ENCODE measurements at regions not wholly inside any gene's neighbourhood (a gene's known extent, or its start where the extent isn't known, plus 50 kb on each side); places are given as distances from the start of the nearest gene placed in this dataset.
"Not testable (repeated sequence)": the region's sequence is repeated elsewhere in the genome, so short reads cannot be mapped to it uniquely, and the experiment has no call there.

DNA sequence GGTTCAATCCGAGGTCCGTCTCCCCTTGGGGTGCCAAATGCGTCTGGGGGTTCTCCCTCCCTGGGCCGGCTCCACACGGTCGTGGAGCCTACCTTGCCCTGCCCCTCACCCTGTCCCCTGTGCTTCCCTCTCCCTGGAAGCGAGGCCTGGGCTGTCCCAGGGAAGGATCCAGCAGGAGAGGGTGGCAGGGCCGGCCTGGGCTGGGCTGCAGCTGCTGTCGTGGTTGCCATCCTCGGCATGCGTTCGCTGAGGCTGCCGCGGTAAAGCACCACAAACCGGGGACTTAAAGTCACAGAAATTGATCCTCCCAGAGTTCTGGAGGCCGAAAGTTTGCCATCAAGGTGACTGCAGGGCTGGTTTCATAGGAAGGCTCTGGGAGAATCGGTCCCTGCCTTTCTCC lies 123.0 kb upstream of the TMPRSS2 start:
- DNase-seq: no peak

GRCh38 chr21:41630249-41630648 lies 122.3 kb upstream of the TMPRSS2 start:
- DNase-seq: no peak

DNA sequence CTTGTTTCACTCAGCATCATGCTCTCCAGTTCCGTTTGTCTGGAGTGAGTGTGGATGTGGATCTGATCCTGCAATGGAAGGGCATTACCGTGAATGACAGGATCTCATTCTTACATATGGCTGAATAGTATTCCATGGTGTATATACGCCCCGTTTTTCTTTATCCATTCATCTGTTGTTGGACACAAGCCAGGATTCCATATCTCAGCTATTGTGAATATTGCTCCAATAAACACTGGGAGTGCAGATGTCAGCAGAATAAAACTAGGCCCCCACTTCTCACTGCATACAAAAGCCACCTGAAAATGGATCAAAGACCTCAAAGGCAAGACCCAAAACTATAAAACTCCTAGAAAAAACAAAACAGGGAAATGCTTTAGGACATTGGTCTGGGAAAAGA lies 120.3 kb upstream of the TMPRSS2 start:
- no peak for DNase-seq

- no peak for DNase-seq
These were observed 119.5 kb upstream of the TMPRSS2 start for GRCh38 chr21:41627428-41627827.

GRCh38 chr21:41626021-41626420 lies 118.1 kb upstream of the TMPRSS2 start:
- DNase-seq: no peak

DNA sequence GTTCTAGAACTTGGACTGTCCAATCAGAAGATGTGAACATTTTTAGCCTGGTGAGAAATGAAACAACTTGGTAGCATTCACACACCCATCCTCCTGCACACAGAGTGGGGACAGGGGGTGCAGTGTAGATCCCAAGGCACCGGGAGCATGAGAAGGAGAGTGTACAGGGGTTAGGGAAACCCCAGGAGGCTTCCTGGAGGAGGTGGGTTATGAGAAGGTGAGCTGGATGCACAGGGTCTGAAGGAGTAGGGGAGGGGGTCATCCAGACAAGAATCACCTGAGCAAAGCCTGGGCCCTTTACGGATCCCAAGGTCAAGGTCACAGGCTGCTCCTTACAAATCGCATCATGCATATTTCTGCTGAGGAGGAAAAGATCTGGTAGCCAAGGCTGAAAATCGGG lies 117.5 kb upstream of the TMPRSS2 start:
- no peak for DNase-seq

DNA sequence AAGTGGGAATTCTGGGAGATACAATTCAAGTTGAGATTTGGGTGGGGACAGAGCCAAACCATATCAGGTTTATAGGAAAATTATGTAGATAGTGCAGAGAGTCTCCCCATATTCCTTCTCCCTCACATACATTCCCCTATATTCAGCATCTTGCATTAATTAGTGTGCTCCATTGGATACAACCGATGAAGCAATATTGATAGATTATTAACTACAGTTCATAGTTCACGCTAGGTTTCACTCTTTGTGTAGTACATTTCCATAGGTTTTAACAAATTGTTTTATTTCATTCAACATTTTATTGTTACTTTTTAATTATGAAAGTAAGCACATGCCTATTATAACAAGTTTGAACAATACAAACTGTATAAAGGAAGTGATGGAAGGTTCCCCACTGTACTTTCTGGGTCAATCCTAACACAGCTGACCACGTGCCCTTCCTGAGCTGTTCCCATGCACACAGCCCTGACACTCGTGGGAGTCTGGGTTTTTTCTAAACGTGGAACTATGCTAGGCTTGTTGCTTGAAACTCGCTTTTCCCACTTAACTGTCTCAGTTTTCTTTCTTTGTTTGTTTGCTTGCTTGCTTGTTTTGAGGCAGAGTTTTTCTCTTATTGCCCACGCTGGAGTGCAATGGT lies 116.8 kb upstream of the TMPRSS2 start:
- no peak for DNase-seq

- no peak for DNase-seq
These were observed 116.0 kb upstream of the TMPRSS2 start for GRCh38 chr21:41623945-41624344.

DNA sequence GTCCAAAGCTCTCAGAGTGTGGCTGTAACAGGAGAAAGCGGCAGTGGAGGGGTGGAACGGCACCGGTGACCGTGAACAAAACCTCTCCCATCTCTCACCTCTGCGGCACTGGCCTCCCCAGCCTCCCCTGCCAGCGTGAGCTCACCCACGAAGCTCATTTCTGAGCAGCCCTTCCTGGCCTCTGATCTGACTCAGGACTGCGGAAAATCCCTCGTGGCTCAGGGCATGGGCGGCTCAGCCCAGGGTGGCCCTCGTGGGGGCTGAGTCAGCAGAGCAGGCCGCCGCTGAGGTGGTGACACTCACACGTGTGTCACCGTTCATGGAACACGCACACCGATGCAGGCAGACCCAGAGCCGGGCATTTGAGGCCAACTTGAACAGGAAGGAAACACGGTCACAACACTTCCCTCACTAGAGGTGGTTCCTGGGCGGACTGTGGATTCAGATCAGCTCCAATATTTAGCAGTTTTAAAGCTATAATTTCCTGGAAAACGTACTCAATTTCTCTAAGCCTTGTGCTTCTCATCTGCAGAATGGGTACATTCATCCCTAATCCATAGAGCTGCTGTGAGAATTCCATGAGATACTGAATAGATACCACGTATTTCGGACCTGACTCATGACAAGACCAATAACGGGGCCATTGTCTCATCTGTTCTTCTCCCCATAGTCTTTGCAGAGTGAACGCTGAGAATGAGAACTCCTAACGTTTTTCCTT lies 115.0 kb upstream of the TMPRSS2 start:
- no peak for DNase-seq

DNA sequence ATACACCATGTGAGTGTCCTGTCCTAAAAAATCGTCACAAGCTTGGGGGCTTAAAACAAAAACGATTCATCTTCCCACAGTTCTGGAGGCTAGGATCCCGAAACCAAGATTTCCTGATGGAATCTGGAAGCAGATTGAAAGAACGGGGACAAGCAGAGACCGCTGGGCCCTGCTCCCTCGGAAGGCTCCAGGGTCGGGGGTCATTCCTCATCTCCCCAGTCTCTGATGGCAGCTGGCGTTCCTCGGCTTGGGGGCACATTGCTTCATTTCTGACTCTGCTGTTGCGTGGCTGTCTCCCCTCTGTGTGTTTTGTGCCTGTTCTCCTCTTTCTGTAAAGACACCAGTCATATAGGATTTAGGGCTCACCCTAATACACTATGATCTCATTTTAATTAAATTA lies 114.2 kb upstream of the TMPRSS2 start:
- no peak for DNase-seq

- DNase-seq: no peak
These were observed 113.6 kb upstream of the TMPRSS2 start for GRCh38 chr21:41621513-41621912.

DNA sequence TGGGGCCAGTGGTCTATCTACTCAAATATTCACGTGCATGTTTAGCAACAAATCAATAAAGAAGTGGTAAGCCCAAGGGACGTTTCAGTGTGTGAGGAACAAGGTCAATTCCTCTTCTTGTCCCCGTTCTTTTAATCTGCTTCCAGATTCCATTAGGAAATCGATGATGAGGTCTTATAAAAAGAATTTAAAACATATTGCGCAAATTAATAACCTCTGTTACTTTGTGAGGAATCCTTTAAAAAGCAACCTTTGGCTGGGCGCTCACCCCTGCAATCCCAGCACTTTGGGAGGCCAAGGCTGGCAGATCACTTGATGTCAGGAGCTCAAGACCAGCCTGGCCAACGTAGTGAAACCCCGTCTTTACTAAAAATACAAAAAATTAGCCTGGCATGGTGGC lies 113.0 kb upstream of the TMPRSS2 start:
- no peak for DNase-seq

- DNase-seq: no peak
These were observed 112.6 kb upstream of the TMPRSS2 start for GRCh38 chr21:41620541-41620940.

DNA sequence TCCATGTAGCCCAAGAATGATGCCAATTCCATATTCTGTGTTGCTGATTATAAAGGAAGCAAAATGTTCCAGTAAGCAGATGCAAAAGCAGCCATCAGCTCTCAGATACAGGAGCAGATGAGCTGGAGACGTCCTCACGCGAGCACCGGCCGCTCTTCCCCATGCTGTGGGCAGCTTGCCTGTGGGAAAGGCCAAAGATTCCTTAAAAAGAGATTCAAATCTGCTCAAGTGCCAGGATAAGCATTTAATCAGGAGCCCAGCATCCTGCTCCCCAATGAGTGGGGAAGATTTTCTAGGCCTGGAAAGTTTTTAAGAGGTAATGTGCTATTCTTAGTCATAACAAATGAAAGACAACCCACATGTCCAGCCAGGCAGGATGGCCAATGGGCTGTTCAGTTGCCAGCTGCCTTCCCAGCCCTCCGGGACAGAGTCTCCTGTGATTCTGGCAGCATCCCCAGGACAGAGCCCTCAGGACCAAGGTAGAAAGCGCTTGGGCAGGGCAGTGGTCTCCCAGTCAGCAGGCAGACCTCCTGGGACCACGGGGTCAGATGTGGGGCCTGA lies 108.2 kb upstream of the TMPRSS2 start:
- no peak for DNase-seq

DNA sequence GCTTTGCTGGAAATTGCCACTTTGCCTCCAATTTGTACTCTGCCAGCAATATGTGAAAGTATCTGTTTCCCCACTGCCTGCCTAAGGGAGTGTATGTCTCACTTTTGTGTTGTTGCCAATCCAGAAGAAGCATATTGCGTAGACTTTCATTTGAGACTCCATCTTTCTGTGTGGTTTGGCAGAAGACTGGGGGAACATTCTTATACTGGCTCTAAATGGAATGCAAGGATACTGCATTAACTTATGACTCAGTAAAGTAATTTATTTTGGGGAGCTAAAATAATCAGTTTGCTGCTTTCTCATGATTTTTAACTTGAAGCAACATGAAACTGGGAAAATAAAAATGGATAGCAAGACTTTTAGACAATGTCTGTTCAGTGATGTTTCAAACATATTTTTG lies 107.7 kb upstream of the TMPRSS2 start:
- DNase-seq: no peak

GRCh38 chr21:41614511-41614910 lies 106.6 kb upstream of the TMPRSS2 start:
- DNase-seq: no peak

GRCh38 chr21:41613533-41613909 lies 105.6 kb upstream of the TMPRSS2 start:
- DNase-seq: no peak

DNA sequence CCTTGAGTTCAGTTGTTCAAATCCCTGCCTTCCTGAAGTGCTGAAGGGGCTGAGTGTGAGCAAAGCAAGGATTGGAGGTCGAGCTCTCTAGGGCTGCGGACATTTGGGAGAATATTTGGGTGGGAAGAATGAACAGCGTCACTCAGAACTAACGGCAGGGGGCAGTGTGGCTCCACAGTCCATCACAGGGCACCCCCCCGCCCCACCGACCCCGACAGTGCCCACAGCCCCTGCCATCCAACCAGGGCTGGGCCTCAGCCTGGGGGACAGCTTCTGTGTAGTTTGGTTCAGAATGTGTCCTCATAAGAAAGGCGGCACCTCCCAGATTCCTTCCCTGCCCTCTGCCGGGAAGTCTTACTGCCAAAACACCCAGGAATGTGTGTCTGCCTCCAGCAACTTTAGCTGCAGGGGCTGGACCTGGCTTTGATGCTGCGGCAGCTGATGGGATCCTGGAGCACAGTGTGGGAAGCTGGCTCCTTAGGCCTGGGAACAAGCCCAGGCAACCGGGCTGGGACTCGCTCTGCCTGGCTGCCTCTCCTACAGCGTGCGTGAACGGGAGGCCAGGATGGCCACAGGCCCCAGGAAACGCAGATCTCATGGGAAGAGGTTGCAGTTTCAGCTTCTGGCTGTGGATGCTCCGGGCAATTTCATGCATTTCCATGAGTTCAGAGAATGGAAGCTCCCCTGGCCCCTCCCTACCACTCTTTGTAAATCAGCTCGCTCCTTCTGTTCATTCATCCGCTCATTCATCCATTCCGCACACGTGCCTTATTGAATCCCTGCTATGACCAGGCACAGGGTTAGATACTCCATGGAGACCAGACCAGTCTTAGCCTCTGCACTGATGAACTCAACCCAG lies 104.9 kb upstream of the TMPRSS2 start:
- no peak for DNase-seq

DNA sequence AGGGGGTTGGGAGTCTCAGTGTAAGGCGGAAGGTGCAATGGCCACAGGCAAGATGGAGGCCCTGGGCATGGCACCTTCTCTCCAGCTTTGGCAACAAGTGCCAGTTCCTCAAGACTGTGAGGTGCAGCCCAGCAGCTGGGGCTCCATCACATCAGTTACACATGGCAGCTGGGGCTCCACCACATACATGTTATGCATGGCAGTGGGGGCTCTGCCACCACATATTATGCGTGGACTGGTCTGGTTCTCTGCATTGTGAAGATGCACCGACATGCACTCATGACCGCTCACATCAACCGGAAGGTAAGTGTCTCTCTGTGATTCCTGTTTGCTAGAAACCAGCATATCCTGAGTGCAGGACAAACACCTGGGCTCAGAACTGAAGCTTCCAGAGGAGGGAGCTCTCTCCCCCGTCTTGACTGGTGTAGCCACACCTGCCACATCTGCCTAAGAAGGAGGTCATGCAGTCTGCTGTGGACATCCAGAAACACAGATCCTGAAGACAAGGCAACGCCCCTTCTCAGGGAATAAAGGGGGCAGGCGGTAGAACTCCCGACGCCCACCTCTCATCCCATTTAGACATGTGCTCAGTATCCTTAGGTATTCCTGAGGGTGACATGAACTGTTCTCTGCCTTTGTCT lies 104.1 kb upstream of the TMPRSS2 start:
- no peak for DNase-seq

GRCh38 chr21:41611441-41611840 lies 103.5 kb upstream of the TMPRSS2 start:
- DNase-seq: no peak

DNA sequence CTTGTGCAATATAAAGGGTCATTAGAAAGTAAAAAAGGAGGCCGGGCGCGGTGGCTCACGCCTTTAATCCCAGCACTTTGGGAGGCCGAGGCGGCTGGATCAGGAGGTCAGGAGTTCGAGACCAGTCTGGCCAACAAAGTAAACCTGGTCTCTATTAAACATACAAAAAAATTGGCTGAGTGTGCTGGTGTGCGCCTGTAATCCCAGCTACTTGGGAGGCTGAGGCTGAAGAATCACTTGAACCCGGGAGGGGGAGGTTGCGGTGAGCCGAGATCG lies 102.8 kb upstream of the TMPRSS2 start:
- DNase-seq: not testable (repeated sequence)

DNA sequence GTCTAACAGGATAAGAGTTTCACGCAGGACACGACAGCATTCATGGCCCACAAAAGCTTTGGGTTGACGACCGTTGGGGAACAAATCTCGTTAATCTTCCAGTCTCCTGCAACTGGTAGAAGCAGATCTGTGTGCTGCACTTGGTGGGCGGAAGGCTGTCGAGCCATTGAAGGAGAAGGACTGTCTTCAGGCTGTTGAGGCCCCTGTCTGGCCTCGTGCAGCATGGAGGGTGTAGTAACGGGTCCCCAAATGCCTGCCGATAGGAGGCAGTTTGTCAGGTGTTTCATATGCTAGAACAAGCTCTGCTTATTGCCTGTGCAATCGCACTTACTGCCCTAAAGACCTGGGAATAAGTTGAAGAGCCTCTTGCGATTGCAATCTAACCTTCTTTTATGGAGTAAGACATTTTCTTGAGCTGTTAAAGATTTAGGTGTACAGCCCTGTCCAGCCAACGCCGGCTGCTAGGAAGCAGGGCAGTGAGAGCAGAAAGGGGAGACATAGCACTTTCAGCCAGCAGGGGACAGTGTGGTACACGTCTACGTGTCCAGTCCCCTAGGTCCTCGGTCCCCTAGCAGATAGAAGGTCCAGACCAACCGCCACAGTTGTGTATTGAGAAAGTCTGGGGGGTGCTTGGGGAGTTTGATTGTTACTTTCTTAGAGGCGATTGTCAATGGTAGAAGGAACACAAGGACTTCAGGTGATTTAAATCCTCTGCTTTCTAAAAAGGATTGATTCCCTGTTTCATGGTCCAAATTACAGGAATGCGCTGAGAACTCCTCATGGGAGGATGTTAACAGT lies 102.3 kb upstream of the TMPRSS2 start:
- no peak for DNase-seq

- no peak for DNase-seq
These were observed 98.7 kb upstream of the TMPRSS2 start for GRCh38 chr21:41606706-41607105.
